Superior temporal gyrus (tissue), 1 donor: ENCODE measurements at regions not wholly inside any gene's neighbourhood (a gene's known extent, or its start where the extent isn't known, plus 50 kb on each side); places are given as distances from the start of the nearest gene placed in this dataset.
"Not testable (repeated sequence)": the region's sequence is repeated elsewhere in the genome, so short reads cannot be mapped to it uniquely, and the experiment has no call there.

Experiments
- DNase-seq: peaks from one replicate; pipeline ENCODE4 v3.0.0-alpha.2; 2016; ENCODE audit errors: extremely low spot score

DNA sequence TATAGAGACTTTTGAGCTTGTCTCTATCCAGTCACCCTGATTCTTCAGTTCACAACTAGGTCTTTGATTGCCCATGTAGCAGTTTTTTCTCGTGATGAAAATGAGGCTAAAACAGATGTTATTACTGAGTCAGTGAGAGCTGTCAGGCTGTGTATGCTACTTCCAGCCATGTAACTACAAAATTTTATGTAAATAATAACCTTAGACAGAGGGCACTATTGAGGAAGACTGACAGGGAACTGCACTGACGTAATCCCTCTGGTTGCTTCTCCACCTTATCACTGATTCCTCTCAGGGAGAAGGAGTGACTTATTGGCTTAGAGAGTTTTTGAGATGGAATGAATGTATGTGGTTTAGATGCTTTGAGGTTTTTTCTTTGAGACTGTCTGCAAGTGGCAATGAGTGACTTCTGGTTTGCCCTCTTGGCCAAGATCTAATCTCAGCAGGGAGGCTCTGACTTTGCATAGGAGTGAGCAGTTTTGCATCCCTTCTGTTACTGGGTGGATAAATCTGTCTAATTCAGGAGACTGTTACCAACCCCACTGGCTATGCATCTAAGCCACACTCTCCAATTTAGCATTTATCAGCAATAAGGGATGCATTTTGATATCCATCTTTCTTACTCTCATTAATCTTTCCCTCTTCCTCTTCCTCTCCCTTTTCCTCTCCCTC is 555.2 kb upstream of the FANCL start:
- DNase-seq: no peak

DNA sequence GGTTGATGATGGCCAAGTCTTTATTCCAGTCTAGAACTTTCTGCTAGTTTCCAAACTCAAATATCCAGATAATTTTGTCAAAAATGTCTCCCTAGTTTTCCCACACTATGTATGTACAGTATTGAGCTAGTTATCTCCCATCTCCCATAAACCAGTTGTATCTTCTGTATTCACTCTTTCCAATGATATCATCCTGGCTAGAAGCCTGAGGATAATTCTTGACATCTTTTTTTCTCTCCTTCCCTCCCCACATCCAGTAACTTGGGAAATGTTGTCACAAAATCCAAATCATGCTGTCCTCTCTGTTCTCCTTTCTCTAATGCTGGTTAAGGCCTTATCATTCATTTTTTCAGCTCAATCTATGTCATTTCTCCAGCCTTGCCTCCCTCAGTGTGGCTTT is 553.8 kb upstream of the FANCL start:
- DNase-seq: no peak

DNA sequence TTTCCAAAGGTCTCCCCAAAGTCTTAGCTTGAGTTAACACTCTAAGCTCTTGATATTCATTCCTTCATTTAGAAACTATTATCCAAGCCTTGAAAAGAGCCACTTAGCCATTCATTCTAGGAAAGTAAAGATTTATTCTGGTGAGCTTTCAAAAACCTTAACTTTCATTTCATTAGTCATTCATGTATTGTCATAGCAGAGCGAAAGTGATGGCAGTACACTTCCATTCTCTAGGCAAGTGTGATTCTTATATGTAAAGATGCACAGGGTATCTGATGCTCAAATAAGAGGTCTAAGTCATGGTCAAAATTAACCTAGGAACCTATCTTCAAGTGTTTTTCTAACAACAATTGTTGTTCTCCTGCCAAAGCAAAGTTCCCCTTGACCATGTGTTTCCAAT is 553.0 kb upstream of the FANCL start:
- no peak for DNase-seq

DNA sequence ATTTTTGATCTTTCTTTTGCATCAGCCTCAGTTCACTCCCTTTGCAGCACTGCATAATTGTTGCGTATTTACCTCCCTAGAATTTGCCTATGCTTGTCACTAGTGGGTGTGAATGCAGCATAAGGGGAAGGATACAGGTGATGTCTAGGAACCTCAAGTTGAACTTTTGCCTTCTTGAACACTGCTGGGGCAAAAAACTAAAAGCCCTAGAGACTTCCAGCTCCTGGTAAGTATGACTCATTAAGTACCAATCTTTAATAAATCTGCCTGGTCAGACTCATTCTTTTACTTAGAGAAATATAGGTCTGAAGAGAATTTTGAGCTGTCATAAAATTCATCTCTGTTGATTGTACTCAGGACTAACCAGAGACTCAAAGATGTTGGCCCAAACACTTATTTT is 547.3 kb upstream of the FANCL start:
- DNase-seq: no peak

DNA sequence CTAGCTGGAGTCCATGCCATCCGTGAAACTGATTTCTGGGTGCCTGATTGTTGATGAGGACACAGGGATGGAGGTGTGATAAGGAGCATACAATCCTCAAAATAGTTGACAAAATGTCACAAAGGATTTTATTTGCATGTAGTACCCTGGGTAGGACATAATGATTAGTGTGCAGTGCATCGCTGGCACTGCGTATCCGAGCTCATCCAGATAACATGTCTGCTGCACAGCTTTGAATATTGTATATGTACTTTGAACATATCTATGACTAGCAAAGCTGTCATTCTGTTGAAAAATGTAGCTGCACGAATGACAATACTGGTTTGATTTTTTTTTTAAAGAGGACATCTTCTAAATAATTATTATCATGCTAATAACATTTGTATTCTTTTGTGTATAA is 529.7 kb upstream of the FANCL start:
- DNase-seq: no peak

DNA sequence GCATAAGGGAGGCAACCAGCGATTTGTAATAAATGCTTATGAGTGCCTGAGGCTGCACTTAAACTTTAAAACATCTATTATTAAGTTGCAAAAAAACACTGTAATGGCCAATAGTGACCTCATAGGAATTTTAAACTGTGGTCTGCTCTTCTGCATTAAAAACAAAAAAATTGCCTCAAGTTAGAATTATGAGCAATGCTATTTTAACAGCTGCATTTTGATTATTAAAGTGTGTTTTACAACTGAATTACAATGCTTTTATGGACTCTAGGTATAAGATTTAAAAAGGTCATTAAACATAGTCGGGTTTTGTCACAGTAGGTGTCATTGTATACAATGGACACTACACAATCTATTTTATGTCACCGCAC is 528.7 kb upstream of the FANCL start:
- no peak for DNase-seq

DNA sequence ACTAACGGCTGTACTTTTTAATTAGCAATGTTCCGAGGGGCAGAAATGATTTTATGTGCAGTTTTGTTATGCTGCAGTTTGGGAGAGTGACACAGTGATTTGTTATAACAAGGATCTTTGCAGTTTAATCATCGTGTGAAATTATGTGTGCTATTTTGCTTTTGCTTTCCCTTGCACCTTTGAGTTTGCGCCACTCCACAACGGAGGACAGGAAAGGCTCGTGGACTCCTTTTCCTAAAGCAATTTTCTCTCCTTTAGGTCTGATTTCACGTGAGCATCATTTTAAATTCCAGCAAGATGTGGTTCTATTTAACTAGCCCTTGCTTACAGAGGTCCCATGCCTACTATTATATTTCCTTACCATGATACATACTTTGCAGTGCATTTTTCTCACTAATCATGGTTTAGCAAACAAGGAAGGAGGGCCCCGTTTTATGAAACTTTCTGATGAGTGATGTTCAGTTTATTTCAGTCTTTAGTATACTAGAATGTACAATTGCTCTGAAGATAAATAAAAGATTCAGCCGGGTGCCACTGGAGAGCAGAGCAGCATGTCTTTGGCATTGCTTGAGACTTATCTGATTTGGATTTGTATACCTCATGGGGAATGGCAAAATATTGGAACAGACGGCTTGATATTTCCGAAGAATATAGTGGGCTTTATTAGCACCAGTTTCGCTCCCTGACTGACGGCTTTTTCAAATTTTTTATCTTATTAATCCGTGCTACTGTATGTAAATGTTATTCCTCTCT is 528.2 kb upstream of the FANCL start:
- DNase-seq: no peak

DNA sequence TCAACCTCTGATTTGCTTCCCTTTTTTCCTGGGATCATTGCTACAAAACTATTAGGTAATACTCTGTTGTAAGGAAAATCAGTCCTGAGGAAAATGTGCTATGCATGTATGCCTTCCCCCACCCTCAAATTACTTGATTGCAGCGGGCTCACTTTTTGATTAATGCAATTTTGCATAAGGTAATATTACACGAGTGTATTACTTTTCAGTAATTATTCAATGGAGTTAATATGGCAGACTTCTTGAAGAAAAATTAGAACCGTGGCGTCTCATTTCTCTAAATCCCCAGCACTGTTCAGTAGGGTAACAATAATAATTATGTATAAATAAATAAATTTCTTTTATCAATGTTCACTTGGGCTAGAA is 527.6 kb upstream of the FANCL start:
- no peak for DNase-seq

DNA sequence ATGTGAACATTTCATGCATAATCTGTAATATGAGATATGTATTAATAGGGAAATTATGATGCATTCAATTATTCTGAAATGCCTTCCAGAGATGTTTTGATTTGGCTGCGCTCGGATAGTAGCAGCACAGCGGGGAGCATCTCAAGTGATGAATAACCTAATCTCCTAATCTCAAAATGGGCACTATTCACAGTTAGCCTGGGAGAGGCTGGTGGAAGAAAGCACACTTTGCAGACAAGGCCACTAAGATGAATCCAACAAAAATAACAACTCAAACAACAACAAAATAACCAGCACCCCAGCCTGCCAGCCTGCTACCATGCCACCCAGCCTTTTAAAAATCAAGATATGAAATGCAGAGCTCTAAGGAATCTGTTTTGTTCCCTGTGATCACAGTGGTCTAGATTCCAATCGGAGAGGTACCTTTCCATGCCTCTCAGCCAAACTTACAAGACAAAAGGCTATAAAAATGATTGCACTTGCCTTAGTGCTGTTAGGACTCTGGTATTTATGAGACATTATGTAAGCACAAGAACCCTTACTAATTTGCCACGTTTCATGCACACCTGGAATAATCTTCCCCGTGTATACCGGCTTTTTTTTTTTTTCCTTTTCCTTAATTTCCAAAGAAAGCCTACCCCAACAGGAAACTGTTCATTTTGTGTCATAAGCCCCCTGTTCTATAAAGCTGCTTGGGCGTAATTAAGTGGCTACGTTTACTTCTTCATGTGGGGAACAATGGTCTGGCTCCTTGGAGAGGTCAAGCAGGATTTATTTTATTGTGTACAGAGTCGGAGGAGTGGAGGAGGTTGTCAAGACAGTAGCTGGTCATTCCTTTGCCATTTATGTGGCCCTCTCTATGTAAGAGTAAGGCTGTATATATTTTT is 526.9 kb upstream of the FANCL start:
- DNase-seq: no peak

DNA sequence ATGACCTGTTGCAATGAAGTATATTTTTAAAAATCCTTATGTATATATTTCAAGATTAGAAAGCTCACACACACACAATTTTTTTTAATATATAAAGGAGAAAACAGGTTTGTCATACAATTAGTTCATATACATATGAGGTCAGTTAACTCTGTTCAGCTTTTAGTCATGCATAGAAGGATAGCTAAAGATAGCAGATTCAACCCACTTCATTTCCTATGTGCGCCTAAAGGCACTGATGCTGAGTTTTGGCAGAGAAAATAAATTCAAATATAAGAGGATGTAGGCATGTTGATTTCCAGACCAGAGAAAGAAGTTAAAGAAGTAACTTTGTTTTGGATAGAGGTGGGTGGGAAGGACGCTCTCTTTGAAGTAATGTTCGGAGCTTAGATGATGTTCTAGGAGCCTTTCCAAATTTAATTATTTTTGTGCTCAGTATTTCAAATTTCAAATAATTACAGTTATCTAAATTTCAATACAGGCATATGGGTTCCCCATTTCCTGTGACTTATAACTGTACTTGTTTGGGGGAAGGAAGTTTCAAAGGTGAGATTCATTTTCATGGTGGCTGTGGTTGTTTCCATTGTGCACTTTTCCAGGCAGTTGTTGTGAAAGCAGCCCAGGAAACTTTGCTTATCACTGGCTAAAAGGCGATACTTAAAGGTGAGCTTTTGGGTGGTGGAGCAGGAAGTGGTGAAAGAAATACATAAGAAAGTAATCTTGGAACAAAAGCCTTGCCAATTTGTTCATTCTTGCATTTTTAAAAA is 523.4 kb upstream of the FANCL start:
- DNase-seq: no peak

DNA sequence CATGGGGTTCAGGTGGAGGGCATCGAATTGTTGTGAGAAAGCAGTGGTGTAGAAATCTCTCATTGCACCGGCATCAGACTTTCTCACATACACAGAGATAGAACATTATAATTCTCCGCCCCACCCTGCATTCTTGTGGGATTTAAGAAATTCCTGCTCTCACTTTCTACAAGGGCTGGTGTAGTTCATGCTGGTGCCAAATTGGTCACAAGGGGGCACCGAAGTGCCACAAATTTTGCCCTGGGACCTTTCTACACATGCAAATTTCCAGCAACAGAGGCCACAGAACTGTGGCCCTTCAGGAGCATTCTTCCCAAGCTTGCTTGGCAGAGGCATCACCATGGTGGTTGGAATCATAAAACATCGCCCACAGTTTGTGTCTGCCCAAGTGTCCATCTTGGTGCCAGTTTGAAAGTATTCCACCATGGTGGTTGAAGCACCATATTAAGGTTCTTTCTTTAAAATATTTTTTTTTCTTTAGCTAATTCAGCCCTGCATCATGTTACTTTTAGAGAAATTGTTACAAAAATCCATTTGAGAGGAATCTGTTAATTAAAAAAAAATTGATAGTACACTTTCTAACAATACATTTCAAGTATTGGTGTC is 521.2 kb upstream of the FANCL start:
- peak; percentile 72 for DNase-seq

DNA sequence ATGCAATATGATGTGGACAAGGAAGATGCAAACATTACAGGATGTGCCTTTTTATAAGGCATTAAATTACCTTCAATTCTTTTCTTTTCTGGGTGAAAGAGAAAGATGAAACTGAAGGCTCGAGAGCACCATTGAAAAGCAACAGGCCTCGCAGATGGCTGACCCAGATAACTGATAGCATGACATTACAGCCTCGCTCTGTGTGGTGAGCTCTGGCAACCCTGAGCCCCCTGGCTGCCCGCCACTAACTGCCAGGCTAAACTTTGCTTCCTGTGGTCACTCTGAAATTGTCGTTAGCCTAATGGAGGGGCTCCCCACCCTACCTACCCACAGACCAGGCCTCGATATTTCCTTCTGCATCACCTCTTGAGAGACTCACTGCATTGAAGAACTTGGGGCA is 516.8 kb upstream of the FANCL start:
- no peak for DNase-seq

DNA sequence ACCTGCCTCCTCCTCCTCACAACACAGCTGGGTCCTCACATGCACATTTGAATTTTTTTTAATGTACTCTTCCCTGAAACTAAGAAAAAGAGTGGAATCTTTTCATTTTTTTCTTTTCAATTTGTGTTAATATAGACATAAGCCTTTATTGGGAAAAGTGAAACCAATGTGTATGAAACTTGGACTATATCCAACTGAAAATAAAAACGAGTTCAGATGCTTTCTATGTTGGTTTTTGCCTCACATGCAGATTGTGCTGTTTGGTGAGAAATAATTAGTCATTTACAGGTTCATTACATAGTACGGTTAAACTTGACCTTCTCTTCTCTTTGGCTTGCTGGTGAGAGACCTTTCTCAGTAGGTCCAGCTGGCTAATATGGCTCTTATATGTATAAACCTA is 515.2 kb upstream of the FANCL start:
- DNase-seq: no peak

DNA sequence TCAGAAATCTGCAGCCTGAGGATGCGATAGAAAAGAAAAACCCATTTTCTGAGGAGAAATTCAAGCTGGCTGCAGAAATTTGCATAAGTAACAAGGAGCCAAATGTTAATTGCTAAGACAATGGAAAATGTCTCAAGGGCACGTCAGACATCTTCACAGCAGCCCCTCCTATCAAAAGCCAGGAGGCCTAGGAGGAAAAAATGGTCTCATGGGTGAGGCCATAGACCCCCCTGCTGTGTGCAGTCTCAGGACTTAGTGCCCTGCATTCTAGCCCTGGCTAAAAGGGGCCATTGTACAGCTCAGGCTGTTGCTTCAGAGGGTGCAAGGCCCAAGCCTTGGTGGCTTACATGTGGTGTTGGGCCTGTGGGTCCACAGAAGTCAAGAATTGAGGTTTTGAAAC is 511.4 kb upstream of the FANCL start:
- not testable (repeated sequence) for DNase-seq

DNA sequence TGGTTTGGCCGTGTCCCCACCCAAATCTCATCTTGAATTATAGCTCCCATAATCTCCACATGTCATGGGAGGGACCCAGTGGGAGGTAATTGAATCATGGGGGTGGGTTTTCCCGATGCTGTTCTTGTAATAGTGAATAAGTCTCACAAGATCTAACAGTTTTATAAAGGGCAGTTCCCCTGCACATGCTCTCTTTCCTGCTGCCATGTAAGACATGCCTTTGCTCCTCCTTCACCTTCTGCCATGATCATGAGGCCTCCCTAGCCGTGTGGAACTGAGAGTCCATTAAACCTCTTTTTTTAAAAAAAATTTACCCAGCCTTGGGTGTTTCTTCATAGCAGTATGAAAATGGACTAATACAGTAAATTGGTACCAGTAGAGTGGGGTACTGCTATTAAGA is 510.6 kb upstream of the FANCL start:
- DNase-seq: not testable (repeated sequence)

DNA sequence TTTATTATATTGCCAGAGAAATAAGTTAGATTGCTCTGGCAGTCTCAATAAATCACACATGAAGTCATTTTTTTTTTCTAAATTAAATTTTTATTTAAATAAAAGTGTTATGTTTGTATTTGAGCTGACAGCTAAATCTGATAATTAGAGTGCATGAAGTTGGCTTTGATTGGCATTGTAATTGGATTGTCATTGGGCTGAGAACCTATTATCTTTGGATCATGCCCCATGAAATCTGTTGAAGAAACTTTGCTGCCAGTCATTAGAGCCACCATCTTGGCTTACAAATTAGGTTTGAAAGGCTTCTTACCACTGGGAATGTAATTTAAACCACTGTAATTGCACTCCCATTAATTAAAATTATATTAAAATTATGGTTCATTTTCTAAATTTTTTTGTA is 507.9 kb upstream of the FANCL start:
- DNase-seq: no peak

DNA sequence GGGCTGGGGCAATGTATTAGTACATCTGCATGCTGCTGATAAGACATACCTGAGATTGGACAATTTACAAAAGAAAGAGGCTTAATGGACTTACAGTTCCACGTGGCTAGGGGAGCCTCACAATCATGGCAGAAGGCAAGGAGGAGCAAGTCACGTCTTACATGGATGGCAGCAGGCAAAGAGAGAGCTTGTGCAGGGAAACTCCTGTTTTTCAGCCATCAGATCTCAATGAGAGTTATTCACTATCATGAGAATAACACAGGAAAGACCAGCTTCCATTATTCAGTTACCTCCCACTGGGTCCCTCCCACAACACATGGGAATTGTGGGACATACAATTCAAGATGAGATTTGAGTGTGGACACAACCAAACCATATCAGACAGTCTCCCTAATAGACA is 504.2 kb upstream of the FANCL start:
- DNase-seq: not testable (repeated sequence)

DNA sequence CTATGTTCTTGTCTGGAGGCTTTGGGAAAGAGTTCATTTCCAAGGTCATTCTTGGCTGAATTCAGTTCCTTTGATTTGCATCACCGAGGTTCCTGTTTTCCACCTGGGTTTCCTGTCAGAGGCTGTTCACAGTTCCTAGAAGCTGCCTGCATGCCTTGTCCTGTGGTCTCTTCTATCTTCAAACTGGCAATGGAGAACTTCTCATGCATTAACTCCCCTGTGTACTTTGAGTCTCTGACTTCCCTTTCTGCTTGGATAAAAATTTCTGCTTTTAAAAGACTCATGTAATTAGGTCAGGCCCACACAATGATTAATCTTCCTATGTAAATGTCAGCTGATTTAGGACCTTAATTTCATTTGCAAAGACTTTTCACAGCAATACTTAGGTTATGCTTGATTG is 499.3 kb upstream of the FANCL start:
- no peak for DNase-seq

DNA sequence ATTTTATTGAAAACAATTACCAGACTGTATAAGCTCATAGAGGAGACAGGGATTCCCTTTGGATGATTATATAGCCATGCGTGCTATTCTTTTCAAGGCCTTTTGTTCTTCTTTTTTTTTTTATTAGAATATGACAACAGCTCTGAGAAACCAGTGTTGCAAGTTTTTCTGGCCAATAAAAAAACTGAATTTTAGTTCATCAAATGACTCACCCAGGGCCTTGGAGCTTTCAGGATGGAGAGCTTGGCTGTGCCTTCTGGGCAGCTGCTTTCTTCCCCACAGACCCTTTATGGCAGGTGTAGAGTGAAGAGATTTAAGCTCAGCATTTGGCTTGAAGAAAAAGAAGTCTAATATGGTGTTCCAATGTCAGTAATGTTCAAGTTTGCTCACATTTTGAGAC is 497.9 kb upstream of the FANCL start:
- no peak for DNase-seq

DNA sequence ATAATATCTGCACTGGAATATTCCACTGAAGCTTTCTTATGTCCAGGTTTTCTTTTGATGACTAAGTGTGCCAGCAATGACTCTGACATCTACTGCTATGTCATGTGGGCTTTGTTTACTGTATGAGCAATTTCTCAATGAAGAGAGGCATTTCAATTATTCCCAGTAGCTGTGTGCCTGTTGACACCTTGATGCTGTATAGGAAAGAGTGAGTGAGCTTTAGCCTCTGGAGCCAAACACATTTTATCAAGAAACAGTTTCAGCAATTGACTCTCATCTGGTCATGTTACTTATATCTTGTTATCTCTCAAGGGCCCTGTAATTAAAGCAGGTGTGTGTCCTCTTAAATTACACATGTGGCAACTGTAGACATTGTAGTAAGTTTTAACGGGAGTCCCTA is 493.2 kb upstream of the FANCL start:
- DNase-seq: no peak

DNA sequence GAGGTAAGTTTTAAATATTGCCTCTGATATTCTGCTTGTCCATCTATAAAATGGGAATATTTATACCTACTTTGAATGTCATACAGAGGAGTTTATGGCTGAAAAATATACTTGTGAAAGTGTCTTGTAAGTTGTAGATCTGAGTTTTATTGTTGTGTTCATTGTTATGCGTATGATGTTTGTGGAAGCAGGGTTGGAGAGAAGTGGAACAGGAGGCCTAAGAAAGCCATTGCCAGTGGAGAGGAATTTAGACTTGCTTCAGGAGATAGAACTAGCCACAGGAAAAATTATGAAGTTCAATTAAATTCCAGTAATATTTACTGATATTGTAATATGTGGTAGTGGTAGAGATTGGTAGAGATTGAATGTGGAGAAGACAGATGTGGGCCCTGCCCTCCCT is 491.9 kb upstream of the FANCL start:
- no peak for DNase-seq

DNA sequence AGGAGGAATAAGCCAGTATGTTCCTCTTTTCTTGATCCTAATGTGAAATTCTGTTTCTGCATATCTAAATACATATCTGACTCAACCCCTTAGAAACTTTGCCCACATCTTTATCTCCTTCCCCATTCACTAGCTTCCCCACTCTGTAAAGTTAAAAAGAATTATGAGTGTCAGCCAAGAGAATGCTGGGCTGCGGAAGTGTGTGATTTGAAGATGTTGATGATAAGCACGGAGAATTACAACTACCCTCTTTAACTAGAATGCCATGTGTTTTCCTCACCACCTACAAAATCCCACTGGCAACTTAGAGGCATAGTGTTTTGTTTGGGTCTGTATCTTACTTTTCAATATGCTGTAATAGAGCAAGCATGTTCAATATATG is 490.4 kb upstream of the FANCL start:
- no peak for DNase-seq
